GM19463 (cell line): ENCODE measurements at regions not wholly inside any gene's neighbourhood (a gene's known extent, or its start where the extent isn't known, plus 50 kb on each side); places are given as distances from the start of the nearest gene placed in this dataset.
"Not testable (repeated sequence)": the region's sequence is repeated elsewhere in the genome, so short reads cannot be mapped to it uniquely, and the experiment has no call there.

ENCODE experiments used
- ATAC-seq: cut with Tn5 transposase; IDR thresholded peaks from one replicate; pipeline ENCODE4 v1.9.1; 2021; ENCODE audit warnings: mild to moderate bottlenecking, moderate library complexity; ENCODE audit not compliant: unreplicated experiment

GRCh38 chr15:96629511-96629910 is 299.0 kb downstream of the NR2F2 start:
- ATAC-seq, result no peak

DNA sequence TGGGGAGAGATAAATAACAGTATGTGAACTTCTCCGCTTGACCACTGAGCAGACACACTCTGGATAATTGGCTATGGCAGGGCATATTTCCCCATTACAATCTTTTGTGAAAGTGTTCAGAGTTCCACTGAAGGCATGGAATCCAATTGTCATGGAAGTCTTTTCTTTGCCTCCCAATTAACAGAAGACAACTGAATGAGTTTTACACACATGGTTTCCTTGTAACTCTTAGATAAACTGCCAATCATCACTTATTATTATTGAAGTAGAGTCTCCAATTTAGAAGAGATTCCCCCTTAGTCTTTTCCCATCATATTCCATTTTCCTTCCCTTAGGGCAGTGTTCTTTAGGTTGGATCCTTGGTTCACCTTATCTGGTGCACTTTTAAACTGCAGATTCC is 308.3 kb downstream of the NR2F2 start:
- no peak for ATAC-seq

DNA sequence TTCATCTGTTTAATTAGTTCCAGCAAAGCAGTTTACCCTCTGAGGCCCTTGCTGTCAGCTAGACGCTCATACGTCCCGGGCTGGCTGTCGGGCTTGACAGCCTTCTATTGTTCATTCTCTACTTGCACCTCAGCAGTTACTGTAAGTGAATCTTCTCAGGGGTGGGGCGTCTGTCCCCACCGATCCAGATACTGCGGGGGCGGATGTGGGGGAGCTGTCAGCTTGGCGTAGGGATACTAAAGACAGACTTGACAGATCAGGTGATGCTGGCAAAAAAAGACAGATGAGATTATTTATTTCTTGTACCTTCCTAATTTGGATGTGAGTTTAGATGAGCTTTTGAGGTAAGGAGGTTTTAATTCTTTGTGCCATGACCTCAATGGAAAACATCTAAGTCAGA is 315.3 kb downstream of the NR2F2 start:
- no peak for ATAC-seq

GRCh38 chr15:96648866-96649265 is 318.4 kb downstream of the NR2F2 start:
- ATAC-seq, result no peak

DNA sequence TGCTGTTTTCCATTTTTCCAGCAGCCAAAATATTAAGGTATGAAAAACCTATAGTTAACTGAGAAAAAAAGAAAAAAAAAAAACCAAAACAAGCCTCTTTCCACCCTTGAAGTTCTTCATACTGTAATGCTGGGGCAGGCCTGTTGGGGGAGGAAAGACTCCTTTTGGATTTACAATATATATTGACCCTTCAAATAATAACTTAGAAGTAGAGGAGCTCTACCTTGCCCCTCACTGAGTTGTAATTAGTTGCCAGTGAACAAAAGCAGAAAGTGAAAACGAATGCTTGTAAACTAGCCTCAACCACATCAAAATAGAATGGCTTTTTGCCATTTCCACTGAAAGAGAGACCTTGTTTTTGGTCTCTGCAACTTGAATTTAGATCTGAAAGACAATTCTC is 326.6 kb downstream of the NR2F2 start:
- ATAC-seq, result no peak

DNA sequence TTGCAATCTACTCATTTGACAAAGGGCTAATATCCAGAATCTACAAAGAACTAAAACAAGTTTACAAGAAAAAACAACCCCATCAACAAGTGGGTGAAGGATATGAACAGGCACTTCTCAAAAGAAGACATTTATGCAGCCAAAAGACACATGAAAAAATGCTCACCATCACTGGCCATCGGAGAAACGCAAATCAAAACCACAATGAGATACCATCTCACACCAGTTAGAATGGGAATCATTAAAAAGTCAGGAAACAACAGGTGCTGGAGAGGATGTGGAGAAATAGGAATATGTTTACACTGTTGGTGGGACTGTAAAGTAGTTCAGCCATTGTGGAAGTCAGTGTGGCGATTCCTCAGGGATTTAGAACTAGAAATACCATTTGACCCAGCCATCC is 336.5 kb downstream of the NR2F2 start:
- ATAC-seq, result not testable (repeated sequence)

DNA sequence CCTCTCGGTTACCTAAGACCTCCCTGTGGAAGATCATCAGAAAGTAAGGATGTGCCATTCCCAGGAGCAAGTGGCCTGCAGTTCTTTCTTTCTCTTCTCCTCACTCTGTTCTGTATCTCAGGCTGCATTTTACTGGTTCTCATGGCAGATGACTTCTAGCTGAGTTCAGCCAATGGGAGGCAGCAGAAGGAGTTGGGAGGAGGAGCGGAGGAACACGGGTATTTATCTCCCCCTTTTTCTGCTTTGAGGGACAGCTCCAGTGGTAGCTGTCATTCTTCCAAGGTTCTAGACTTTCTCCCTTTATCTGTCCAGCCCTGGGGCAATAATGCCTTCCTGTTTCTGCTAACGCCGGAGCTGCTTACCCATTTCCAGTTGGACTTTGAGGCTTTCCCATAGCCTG is 339.9 kb downstream of the NR2F2 start:
- no peak for ATAC-seq

- no peak for ATAC-seq
Measured at GRCh38 chr15:96672629-96673028, 342.1 kb downstream of the NR2F2 start.

- ATAC-seq, result no peak
Measured at GRCh38 chr15:96678386-96678785, 347.9 kb downstream of the NR2F2 start.

GRCh38 chr15:96687388-96688107 is 357.0 kb downstream of the NR2F2 start:
- ATAC-seq, result no peak

- ATAC-seq, result no peak
Measured at GRCh38 chr15:96690733-96691132, 360.2 kb downstream of the NR2F2 start.

- ATAC-seq, result no peak
Measured at GRCh38 chr15:96692826-96693225, 362.3 kb downstream of the NR2F2 start.

DNA sequence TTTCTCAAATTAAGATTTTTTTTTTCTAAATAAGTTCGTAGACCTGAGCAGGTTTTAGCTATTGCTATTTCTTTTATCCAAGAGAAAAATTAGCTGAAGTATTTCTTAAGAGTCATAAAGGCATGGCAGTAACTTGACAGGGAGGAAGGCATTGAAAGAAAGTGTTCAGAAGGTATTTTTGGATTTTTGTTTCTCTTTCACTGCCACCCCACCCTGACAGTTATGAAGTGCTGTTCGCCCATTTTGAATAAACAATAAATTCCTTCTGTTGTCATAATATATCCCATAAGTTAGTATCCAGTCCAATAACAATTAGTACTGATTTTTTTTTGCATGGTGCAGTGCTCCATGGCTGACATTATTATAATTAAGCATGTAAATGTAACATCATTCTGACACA is 363.0 kb downstream of the NR2F2 start:
- ATAC-seq, result no peak

- ATAC-seq, result no peak
Measured at GRCh38 chr15:96693990-96694517, 363.6 kb downstream of the NR2F2 start.

- ATAC-seq, result no peak
Measured at GRCh38 chr15:96695426-96695825, 364.9 kb downstream of the NR2F2 start.

GRCh38 chr15:96699871-96700401 is 369.4 kb downstream of the NR2F2 start:
- ATAC-seq, result no peak

DNA sequence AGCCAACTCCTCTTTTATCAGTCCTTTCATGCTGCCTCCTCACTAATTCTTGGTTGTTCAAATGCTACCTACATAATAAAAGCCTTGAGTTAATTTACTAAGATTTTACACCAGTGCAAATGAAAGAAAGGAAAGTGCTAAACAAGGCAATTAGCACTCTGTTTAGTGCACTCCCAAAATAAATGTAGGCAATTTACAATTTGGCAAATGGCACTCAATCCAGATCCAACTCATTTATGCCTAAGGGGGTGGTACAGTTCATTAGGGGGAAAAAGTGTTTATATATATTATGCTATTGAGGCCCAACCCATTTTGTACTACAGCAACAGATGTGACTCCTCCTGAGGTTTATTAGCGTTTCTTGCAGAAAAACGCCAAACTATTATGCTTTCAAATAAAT is 370.1 kb downstream of the NR2F2 start:
- no peak for ATAC-seq

GRCh38 chr15:96701443-96701842 is 370.9 kb downstream of the NR2F2 start:
- ATAC-seq, result no peak

DNA sequence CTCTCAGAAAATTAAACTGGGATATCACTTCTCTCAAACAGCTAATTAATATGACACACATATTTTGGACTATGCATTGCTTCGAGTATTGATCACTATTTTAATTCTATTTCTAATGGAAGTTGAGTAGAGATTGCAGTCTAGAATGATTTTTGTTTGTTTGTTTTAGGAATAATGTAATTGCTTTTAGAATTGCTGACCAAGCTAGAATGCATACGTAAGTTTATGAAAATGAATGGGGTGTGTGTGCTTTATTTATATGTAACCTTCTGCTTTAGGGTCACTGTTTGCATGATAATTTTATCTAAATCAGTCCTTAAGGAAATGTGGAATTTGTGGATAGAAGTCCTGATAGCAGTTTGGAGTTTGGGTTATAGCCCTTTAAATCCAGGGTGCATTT is 371.4 kb downstream of the NR2F2 start:
- ATAC-seq, result no peak

DNA sequence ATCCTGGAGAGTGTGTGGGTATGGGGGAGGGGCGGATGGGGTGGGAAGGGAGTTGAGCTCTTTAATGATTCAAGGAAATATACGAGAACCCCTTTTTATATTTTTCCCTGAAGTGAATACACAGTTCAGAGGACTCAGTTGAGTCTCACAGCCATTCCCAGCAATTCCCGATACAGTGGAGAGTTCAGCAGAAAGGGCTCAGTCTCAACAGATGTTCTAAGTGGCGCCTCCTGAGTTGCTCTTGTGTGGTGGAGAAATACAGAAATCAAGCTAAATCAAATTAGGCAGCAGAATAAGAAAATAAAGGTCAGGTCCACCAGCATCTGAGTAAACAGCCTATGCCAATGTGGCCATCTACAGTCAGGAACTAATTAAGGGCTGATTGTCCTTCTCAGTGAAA is 372.1 kb downstream of the NR2F2 start:
- no peak for ATAC-seq

DNA sequence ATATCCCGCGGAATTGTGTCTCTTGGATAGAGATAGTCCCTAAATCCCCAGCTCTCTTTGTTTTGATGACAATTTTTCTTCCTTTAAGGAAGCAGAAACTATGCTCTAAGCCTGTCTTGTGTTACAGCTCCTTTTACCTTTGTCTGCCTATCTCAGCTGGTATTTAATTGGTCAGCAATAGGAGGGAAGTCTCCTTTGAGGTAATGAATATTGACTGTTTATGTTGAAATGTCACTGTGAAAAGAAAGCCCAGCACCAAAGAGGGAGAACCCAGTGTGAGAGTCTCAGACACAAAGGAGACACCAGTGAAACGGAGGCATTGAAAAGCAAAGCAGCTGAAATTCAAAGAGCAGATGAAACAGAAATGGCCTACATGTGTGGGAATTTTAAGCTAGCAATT is 372.6 kb downstream of the NR2F2 start:
- no peak for ATAC-seq

GRCh38 chr15:96703794-96704550 is 373.5 kb downstream of the NR2F2 start:
- ATAC-seq, result no peak
